Activated CD4-positive, alpha-beta T cell treated with anti-CD3 and anti-CD28 coated beads, Interleukin-2, amount 50 U/mL, for 4 hours (primary cell): ENCODE measurements at regions not wholly inside any gene's neighbourhood (a gene's known extent, or its start where the extent isn't known, plus 50 kb on each side); places are given as distances from the start of the nearest gene placed in this dataset.

ENCODE experiments used
- DNase-seq, 2 experiments: peaks; one replicate each; pipeline ENCODE4 v3.0.0-alpha.2; 2020

- DNase-seq, result no peak
Measured at GRCh38 chr13:33891196-33891742, 73.3 kb downstream of the RFC3 start.

- no peak for DNase-seq
Measured at GRCh38 chr13:33893559-33893958, 75.6 kb downstream of the RFC3 start.

GRCh38 chr13:33904431-33904830 lies 86.5 kb downstream of the RFC3 start:
- DNase-seq, result no peak

- DNase-seq, result no peak
Measured at GRCh38 chr13:33908116-33908515, 90.2 kb downstream of the RFC3 start.

- DNase-seq, result no peak
Measured at GRCh38 chr13:33910255-33910654, 92.3 kb downstream of the RFC3 start.

GRCh38 chr13:33911521-33911920 lies 93.6 kb downstream of the RFC3 start:
- no peak for DNase-seq

GRCh38 chr13:33913829-33914228 lies 95.9 kb downstream of the RFC3 start:
- no peak for DNase-seq

- DNase-seq, result no peak
Measured at GRCh38 chr13:33917190-33917589, 99.2 kb downstream of the RFC3 start.

GRCh38 chr13:33918199-33918932 lies 100.4 kb downstream of the RFC3 start:
- no peak for DNase-seq

- no peak for DNase-seq
Measured at GRCh38 chr13:33919120-33919519, 101.2 kb downstream of the RFC3 start.

- DNase-seq, result no peak
Measured at GRCh38 chr13:33925563-33925962, 107.6 kb downstream of the RFC3 start.

- DNase-seq, result no peak
Measured at GRCh38 chr13:33927315-33927714, 109.4 kb downstream of the RFC3 start.

GRCh38 chr13:33931397-33932311 lies 113.7 kb downstream of the RFC3 start:
- DNase-seq, result no peak

GRCh38 chr13:33932769-33933406 lies 114.9 kb downstream of the RFC3 start:
- no peak for DNase-seq

- DNase-seq, result no peak
Measured at GRCh38 chr13:33933810-33934209, 115.9 kb downstream of the RFC3 start.

GRCh38 chr13:33934343-33934742 lies 116.4 kb downstream of the RFC3 start:
- no peak for DNase-seq

GRCh38 chr13:33934951-33935371 lies 117.0 kb downstream of the RFC3 start:
- DNase-seq, result no peak

GRCh38 chr13:33935969-33936368 lies 118.0 kb downstream of the RFC3 start:
- no peak for DNase-seq

- no peak for DNase-seq
Measured at GRCh38 chr13:33937373-33938098, 119.6 kb downstream of the RFC3 start.

- DNase-seq, result no peak
Measured at GRCh38 chr13:33940256-33940655, 122.3 kb downstream of the RFC3 start.

- DNase-seq, result no peak
Measured at GRCh38 chr13:33940898-33941297, 122.9 kb downstream of the RFC3 start.

- no peak for DNase-seq
Measured at GRCh38 chr13:33945477-33945876, 127.5 kb downstream of the RFC3 start.

GRCh38 chr13:33953203-33953602 lies 135.3 kb downstream of the RFC3 start:
- DNase-seq, result no peak
